CD4-positive, alpha-beta T cell treated with Interleukin-17A for 1 hour (primary cell): ENCODE measurements at regions not wholly inside any gene's neighbourhood (a gene's known extent, or its start where the extent isn't known, plus 50 kb on each side); places are given as distances from the start of the nearest gene placed in this dataset.

Experiments used
- DNase-seq: peaks from one replicate; pipeline ENCODE4 v3.0.0-alpha.2; 2020

GRCh38 chr20:40265825-40266533 lies 423.1 kb downstream of the MAFB start:
- DNase-seq: no peak

- DNase-seq: no peak
Measured at GRCh38 chr20:40262219-40262618, 426.8 kb downstream of the MAFB start.

- no peak for DNase-seq
Measured at GRCh38 chr20:40258931-40259330, 430.1 kb downstream of the MAFB start.

GRCh38 chr20:40257763-40258162 lies 431.3 kb downstream of the MAFB start:
- DNase-seq: no peak

- DNase-seq: no peak
Measured at GRCh38 chr20:40255365-40255764, 433.7 kb downstream of the MAFB start.

GRCh38 chr20:40254023-40254772 lies 434.8 kb downstream of the MAFB start:
- DNase-seq: no peak

GRCh38 chr20:40251284-40251932 lies 437.6 kb downstream of the MAFB start:
- no peak for DNase-seq

GRCh38 chr20:40249805-40250204 lies 439.2 kb downstream of the MAFB start:
- no peak for DNase-seq

GRCh38 chr20:40245829-40246228 lies 443.2 kb downstream of the MAFB start:
- no peak for DNase-seq

GRCh38 chr20:40244286-40244685 lies 444.8 kb downstream of the MAFB start:
- DNase-seq: no peak

GRCh38 chr20:40241596-40242343 lies 447.3 kb downstream of the MAFB start:
- DNase-seq: no peak

- no peak for DNase-seq
Measured at GRCh38 chr20:40238511-40238910, 450.5 kb downstream of the MAFB start.

- no peak for DNase-seq
Measured at GRCh38 chr20:40234593-40234992, 454.4 kb downstream of the MAFB start.

GRCh38 chr20:40233406-40233805 lies 455.6 kb downstream of the MAFB start:
- no peak for DNase-seq

GRCh38 chr20:40232756-40233155 lies 456.3 kb downstream of the MAFB start:
- DNase-seq: no peak

- DNase-seq: no peak
Measured at GRCh38 chr20:40232273-40232672, 456.8 kb downstream of the MAFB start.

GRCh38 chr20:40230486-40230885 lies 458.6 kb downstream of the MAFB start:
- no peak for DNase-seq

- DNase-seq: no peak
Measured at GRCh38 chr20:40225596-40225995, 463.4 kb downstream of the MAFB start.

- no peak for DNase-seq
Measured at GRCh38 chr20:40223810-40224209, 465.2 kb downstream of the MAFB start.

GRCh38 chr20:40218971-40219370 lies 470.1 kb downstream of the MAFB start:
- no peak for DNase-seq

GRCh38 chr20:40218316-40218969 lies 470.6 kb downstream of the MAFB start:
- no peak for DNase-seq

- DNase-seq: no peak
Measured at GRCh38 chr20:40207655-40208054, 481.4 kb downstream of the MAFB start.

GRCh38 chr20:40205971-40206370 lies 483.1 kb downstream of the MAFB start:
- DNase-seq: no peak
